HepG2 (cell line): ENCODE measurements at regions not wholly inside any gene's neighbourhood (a gene's known extent, or its start where the extent isn't known, plus 50 kb on each side); places are given as distances from the start of the nearest gene placed in this dataset.

Source experiments
- CTCF ChIP-seq: sonication (generic); formaldehyde crosslinking; IDR thresholded peaks from 2 replicates; pipeline ENCODE4 v1.5.0; 2020; ENCODE audit warnings: mild to moderate bottlenecking, missing genetic modification reagents, moderate library complexity
- HCFC1 ChIP-seq: fragments of 150-350 bp; IDR thresholded peaks from 2 replicates; pipeline ENCODE4 v1.6.1; 2014; ENCODE audit warnings: low read depth, low read length
- MAX ChIP-seq: IDR thresholded peaks from 2 replicates; pipeline ENCODE4 v1.6.1; 2012; ENCODE audit warnings: inconsistent platforms
- MYC ChIP-seq: sonication (generic); formaldehyde crosslinking; IDR thresholded peaks from 2 replicates; pipeline ENCODE4 v1.9.0; 2021; ENCODE audit warnings: missing genetic modification reagents, borderline replicate concordance
- MYPOP ChIP-seq: sonication (generic); formaldehyde crosslinking; IDR thresholded peaks from 2 replicates; pipeline ENCODE4 v1.8.1; 2023; ENCODE audit warnings: mild to moderate bottlenecking, moderate library complexity, missing genetic modification reagents
- PCBP2 ChIP-seq: fragments of 200-400 bp; formaldehyde crosslinking; optimal IDR thresholded peaks from 2 replicates; pipeline ENCODE3; 2018; ENCODE audit warnings: low read length, low read depth; ENCODE audit not compliant: poor library complexity, severe bottlenecking
- POLR2AphosphoS5 ChIP-seq: IDR thresholded peaks from 2 replicates; pipeline ENCODE4 v1.6.1; 2012; ENCODE audit warnings: low read depth, low read length
- RNF2 ChIP-seq: fragments of 450-650 bp; conservative IDR thresholded peaks from 2 replicates; pipeline ENCODE4 v1.6.1; 2016; ENCODE audit warnings: low read depth
- SP1 ChIP-seq, 2 experiments: fragments of 450-650 bp in 1 of 2; sonication (generic) in 1 of 2; formaldehyde crosslinking in 1 of 2; IDR thresholded peaks; 2 replicates each; pipeline versions ENCODE4 v1.4.0 to v1.6.1; 2016 to 2020; ENCODE audit warnings: missing genetic modification reagents in 1 of 2
- TBP ChIP-seq: sonication (generic); formaldehyde crosslinking; IDR thresholded peaks from 2 replicates; pipeline ENCODE4 v1.5.0; 2020; ENCODE audit warnings: missing genetic modification reagents
- TRAFD1 ChIP-seq: sonication (generic); formaldehyde crosslinking; IDR thresholded peaks from 2 replicates; pipeline ENCODE4 v1.5.1; 2020; ENCODE audit warnings: missing genetic modification reagents, mild to moderate bottlenecking, borderline replicate concordance
- ZBTB1 ChIP-seq: sonication (generic); formaldehyde crosslinking; IDR thresholded peaks from 2 replicates; pipeline ENCODE4 v1.4.0; 2020; ENCODE audit warnings: missing genetic modification reagents, borderline replicate concordance
- ZNF136 ChIP-seq: sonication (generic); formaldehyde crosslinking; IDR thresholded peaks from 2 replicates; pipeline ENCODE4 v1.8.1; 2022; ENCODE audit warnings: low read depth, mild to moderate bottlenecking, moderate library complexity, missing genetic modification reagents
- ZNF547 ChIP-seq: sonication (generic); formaldehyde crosslinking; IDR thresholded peaks from 2 replicates; pipeline ENCODE4 v1.5.1; 2020; ENCODE audit warnings: mild to moderate bottlenecking, missing genetic modification reagents

- TF ChIP-seq PCBP2 (no peak), ZNF547 (CRISPR knock-in tag) (no peak), POLR2AphosphoS5 (no peak), TRAFD1 (CRISPR knock-in tag) (no peak), MAX (no peak), ZNF136 (CRISPR knock-in tag) (no peak), MYC (CRISPR knock-in tag) (no peak), SP1 (IDR thresholded peaks at IDR 0.05) (no peak), SP1 (CRISPR knock-in tag; IDR thresholded peaks at IDR 0.05) (no peak), MYPOP (no peak), TBP (CRISPR knock-in tag) (no peak), ZBTB1 (CRISPR knock-in tag) (no peak), HCFC1 (no peak), RNF2 (no peak), CTCF (CRISPR knock-in tag) (no peak)
Measured at GRCh38 chr5:92665506-92665905, 915.5 kb downstream of the NR2F1-AS1 start.
